HuH-7 (cell line): ENCODE measurements at regions not wholly inside any gene's neighbourhood (a gene's known extent, or its start where the extent isn't known, plus 50 kb on each side); places are given as distances from the start of the nearest gene placed in this dataset.
"Not testable (repeated sequence)": the region's sequence is repeated elsewhere in the genome, so short reads cannot be mapped to it uniquely, and the experiment has no call there.

Experiments
- DNase-seq: peaks from one replicate; pipeline ENCODE4 v3.0.0; 2011; ENCODE audit warnings: low spot score

DNA sequence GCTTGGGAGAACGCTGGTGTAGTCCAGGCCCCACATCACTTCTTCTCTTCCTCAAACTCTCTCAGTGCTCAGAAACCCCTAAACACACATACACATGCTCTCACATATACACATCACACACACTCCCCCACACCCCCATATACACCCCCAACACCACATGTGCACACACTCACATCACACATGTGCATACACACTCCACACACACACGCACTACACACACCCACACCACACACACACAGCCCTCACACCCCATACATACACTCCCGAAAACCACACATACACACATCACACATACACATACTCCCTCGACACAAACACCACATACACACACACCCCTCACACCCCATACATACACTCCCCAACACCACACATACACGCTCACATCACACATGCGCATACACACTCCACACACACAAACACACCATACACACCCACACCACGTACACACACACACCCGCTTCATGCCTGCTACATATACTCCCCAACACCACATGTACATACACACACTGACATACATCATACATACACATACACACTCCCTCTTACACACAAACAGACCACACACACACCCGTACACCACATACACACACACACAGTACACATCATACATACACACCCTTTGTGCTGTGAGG is 110.3 kb upstream of the TMEM170B start:
- DNase-seq = no peak

DNA sequence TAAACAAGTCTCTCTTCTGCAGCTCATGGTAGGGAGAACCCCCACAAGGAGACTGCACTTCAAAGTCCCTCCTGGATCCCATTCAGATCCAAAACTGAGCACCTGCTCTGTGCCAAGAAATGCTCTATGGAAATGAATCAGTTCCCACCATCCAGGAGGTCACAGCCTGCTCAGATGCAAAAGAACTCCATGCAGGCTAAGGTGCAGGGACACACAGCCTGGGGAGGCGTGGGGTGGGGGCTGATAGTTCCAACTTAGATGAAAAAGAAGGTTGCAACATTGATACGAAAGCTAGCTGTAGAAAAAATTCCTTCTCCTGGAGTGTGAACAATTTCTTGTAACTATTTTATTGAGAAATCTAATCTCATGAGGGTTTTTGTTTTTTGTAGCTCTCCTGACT is 111.0 kb upstream of the TMEM170B start:
- no peak for DNase-seq

GRCh38 chr6:11425876-11426275 is 111.7 kb upstream of the TMEM170B start:
- DNase-seq = no peak

DNA sequence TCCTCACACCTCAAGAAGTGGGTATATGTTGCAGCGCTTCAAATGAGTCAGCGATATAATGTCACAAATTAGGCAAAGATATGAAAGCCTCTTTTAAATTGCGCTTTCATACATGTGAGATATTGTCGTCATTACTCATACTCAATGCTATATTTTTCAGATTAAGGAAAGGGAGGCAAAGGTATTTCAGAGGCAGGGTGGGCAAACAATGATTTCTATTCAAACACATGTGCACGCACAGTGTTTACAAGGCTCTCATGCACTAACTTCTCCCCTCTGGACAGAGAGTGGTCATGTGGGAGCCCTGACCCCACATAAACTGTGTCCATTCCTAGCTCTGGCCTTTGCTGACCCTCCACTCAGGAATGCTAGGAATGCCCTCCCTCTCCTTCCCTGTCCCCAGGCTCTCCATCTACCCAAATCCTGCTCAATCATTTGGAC is 112.1 kb upstream of the TMEM170B start:
- DNase-seq = no peak

GRCh38 chr6:11424395-11425034 is 113.0 kb upstream of the TMEM170B start:
- DNase-seq = no peak

GRCh38 chr6:11423667-11424066 is 113.9 kb upstream of the TMEM170B start:
- no peak for DNase-seq

DNA sequence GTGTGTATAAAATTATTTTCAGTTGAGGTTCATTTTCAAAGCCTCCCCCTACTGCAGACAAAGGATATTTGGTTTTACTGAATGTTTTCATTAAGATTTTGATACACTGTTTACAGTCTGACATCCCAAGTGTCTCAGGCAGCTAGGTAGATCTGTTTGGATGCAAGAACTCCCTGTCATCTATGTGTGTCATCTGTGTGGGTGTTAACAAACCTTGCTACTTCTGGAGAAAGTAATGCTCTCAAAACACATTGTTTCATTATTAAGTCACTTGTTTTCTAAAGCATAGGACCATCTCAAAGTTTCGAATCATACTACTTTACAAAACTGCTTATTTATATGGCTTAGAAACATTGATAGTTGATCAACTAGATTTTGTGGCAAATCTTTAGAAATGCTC is 114.5 kb upstream of the TMEM170B start:
- no peak for DNase-seq

GRCh38 chr6:11419763-11420453 is 117.6 kb upstream of the TMEM170B start:
- DNase-seq = no peak

DNA sequence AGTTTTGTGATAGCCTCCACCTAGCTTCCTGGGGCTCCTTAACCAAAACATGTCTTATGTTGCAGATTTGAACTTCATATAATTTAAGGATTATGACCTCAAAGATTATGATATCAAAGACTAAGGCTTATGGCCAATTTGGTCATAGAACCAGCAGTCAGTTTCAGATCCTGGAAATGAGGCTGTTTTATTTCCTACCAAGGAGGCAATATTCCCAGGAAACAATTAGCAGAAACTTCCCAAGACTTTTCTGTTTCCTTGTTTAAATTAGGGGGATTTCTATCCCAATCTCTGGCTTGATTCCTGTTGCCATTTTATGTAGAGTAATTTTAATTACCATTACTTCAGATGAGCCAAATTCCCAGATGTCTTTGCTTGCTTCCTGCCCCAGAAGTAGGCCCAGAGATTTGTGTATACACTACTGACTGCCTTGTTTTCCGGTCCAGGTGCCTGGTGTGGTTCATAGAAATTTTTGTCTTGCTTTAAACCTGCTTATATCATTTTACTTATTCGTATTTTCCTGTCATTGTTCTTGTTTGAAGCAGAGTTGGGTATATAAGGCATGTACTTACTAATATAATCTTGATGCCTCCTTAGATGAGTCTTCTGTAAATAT is 119.2 kb upstream of the TMEM170B start:
- DNase-seq = no peak

- DNase-seq = peak; percentile 39
Observed at GRCh38 chr6:11416936-11417576, 120.5 kb upstream of the TMEM170B start.

- not testable (repeated sequence) for DNase-seq
Observed at GRCh38 chr6:11416099-11416935, 121.2 kb upstream of the TMEM170B start.

DNA sequence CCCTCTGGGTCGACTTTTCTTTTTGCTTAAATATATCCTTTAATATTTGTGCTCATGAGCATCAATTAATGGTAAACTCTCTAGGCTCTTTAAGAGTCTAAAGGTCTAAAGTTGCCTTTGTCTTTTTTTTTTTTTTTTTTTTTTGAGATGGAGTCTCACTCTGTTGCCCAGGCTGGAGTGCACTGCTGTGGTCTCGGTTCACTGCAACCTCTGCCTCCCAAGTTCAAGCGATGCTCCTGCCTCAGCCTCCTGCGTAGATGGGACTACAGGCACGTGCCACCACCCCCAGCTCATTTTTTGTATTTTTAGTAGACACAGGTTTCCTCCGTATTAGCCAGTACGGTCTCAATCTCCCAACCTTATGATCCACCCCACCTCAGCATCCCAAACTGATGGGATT is 122.0 kb upstream of the TMEM170B start:
- no peak for DNase-seq

DNA sequence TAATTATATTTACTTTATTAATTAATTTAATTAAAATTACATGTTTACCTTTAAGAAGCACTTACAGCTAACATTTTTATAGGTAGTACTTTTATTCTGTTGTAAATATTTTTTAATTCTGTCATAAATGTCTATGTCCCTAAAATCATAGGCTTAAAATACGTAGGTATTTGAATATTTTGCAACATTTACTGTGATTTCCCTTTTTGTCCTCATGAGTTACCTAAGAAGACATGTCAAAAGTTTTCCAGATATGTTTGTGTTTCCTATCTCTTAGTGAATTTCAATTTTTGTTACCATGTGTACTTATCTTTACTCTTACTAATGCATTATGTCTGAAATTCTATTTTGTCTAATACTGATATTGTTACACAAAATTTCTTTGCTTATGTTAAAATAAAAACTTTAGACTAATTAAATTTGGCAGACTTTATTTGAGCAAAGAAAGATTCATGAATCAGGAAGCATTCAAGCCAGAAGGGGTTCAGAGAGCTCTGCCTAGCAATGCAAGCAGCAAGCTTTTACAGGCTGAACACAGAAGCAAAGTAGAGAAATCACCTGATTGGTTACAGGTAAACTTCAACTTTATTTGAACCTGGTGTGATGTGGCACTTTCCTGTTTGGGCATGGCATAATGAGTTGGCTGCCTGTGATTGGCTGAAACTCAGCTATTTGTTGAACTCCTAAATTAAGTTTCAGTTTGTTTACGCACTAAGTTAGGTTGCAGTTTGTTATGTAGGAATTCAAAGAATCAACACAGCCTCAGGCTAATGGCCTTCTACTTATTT is 123.2 kb upstream of the TMEM170B start:
- DNase-seq = peak; percentile 46

DNA sequence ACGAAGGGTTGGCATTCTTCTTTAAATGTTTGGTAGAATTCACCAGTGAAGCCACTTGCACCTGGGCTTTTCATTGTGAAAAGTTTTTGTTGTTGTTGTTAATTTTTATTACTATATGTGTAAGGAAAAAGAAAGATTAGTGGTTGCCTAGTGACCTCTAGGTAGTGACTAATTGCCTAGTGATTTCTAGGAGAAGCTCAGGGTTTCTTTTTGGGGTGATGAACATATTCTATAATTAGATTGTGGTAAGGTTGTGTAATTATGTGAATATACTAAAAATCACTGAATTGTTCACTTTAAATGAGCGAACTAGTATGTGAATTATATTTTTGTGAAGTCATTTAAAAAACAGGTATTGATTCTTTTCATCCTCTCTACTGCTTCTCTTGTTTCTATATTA is 123.8 kb upstream of the TMEM170B start:
- no peak for DNase-seq

- DNase-seq = no peak
Observed at GRCh38 chr6:11413117-11413687, 124.3 kb upstream of the TMEM170B start.

- no peak for DNase-seq
Observed at GRCh38 chr6:11412616-11413015, 124.9 kb upstream of the TMEM170B start.

DNA sequence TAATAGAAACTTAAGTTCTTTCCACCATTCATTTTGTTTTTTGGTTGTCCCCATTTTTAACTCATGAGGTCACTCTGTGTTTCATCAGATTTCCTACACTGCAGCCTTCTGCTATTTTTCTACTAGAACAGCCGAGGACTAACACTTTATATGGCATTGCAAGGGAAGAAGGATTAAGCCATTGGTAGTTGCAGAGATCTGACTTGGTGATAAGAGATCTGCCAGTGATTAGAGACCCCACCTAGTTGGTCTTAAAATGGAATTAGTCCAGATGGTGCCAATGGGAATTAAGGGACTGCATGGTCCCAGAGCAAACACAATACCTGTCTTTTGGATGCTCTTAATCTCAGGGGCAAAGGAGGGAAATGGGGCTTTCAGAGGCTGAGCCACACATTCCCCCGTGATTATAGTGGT is 125.5 kb upstream of the TMEM170B start:
- no peak for DNase-seq

DNA sequence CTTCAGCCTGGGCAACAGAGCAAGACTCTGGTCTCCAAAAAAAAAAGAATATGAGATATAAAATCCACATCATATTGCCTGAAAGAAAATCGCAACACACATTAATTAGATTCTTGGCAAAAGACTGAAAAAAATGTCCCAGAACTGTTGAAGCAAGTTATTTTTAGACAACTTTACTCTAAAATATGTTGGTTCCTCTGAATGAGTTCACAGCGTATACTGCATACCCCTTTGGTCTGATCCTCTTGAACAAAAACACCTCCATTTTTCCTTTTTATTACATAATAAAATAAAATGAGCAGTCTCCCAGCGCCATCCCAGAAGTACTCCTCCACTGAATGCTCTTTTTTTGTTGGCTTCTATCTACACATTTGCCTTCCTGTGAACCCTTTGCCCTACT is 126.0 kb upstream of the TMEM170B start:
- DNase-seq = no peak

DNA sequence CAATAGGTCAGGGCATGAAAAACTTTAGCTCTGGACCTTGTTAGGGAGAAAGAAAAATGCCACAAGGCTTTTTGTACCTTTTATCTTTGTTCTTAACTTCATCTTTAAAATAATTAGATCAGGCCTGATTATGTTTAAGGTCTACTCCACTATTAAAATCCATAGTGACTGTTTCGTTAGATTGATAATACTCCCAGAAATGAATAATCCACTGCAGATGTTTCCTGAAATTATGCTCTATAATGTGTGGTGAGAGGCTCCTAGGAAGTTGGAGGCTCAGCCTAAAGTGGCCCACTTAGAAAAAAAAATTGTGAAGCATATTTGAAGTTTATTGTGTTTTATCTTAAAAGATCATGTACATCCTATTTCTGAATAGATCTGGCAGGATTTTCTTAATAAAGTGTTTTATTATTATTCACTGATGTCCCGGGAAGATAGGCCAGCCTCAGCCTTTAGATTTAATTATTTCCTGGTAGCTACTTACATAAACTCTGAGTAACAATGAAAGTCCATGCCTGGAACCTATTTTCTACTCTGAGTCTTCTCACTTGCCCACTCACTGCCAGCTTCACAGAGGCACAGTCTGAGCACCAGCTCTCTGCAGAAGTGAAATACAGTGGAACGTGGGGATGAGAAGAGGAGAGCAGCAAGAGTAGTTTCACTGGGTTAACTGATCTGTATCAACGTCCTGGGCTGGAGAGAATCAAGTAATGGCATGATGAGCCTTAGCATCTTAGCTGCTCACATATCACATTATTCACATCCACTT is 126.8 kb upstream of the TMEM170B start:
- DNase-seq = no peak

DNA sequence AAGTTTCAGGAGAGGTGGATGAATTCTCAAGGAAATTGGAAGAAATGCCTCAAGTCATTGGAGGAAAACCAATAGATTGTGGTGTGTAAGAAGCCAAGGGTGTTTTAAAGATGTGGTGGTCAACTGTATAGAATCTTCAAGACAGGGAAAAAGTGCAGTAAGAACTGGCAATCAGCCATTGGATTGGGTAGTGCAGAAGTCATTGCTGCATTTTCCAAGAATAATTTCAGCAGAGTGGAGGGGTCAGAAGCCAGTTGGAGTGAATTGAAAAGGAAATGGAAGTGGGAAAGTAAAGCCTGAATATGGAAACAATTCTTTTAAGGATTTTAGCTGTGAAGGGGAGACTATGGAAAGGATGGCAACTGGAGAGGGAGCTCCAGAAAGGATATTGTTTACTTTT is 128.2 kb upstream of the TMEM170B start:
- no peak for DNase-seq
